Ovary (tissue), 3 donors: ENCODE measurements at regions not wholly inside any gene's neighbourhood (a gene's known extent, or its start where the extent isn't known, plus 50 kb on each side); places are given as distances from the start of the nearest gene placed in this dataset.

ENCODE experiments used
- CTCF ChIP-seq, 3 donors: fragments of 450-650 bp in 2 of 3; fragments of 200-600 bp in 1 of 3; IDR thresholded peaks; one replicate each; pipeline versions ENCODE4 v1.5.1 to v1.8.0; 2016 to 2022; ENCODE audit warnings: antibody characterized with exemption in 3 of 3, mild to moderate bottlenecking in 1 of 3
- EP300 ChIP-seq: sonication (generic); formaldehyde crosslinking; IDR thresholded peaks from one replicate; pipeline ENCODE4 v1.6.1; 2017; ENCODE audit warnings: antibody characterized with exemption
- POLR2A ChIP-seq: fragments of 450-650 bp; IDR thresholded peaks from one replicate; pipeline ENCODE4 v1.6.1; 2017; ENCODE audit warnings: antibody characterized with exemption, mild to moderate bottlenecking, moderate library complexity
- donor health status: DM: no; HTN: no; CAD: no.

GRCh38 chr2:8088810-8089209, 593.0 kb upstream of the ID2 start:
- TF ChIP-seq POLR2A (no peak), CTCF (IDR thresholded peaks at IDR 0.05) (no peak), EP300 (no peak)
